K562 (cell line): ENCODE measurements at regions not wholly inside any gene's neighbourhood (a gene's known extent, or its start where the extent isn't known, plus 50 kb on each side); places are given as distances from the start of the nearest gene placed in this dataset.

ENCODE experiments used
- ATAC-seq: fragments of 200-7000 bp; cut with Tn5 transposase; 3 replicates; pipeline ENCODE4 v1.9.1; 2020; ENCODE audit warnings: moderate library complexity
- BruUV-seq: library from RNA; stranded (reverse); fragments of 400-500 nt; replicated peaks from 2 replicates; lab custom pipeline; 2021; lab: Mats Ljungman, UMichigan
- CTCF ChIA-PET: fragments of 300-600 bp; formaldehyde crosslinking; extraction: SDS; loops from one replicate; lab custom pipeline; 2021; ENCODE audit warnings: low intra/inter-chr PET ratio; lab: Yijun Ruan, JAX
- POLR2A ChIA-PET: fragments of 300-600, 350-650 bp; sonication (Branson Sonifier 250); formaldehyde crosslinking; extraction: SDS; loops from one replicate; lab custom pipeline; 2021; ENCODE audit warnings: antibody characterized with exemption, inconsistent platforms; lab: Yijun Ruan, JAX
- DNase-seq, 4 experiments: peaks; one replicate each; pipeline versions ENCODE4 v3.0.0 to v3.0.0-alpha.2; 2011 to 2018; ENCODE audit warnings: low spot score in 3 of 4, mixed read lengths in 3 of 4; ENCODE audit errors: extremely low read depth in 1 of 4
- FAIRE-seq: peaks from 2 replicates; lab custom pipeline; 2011; peaks lifted over from hg19 to GRCh38; lab: Jason Lieb, UNC
- H2AFZ ChIP-seq: 2 replicates; pipeline ENCODE4 v1.6.0; 2011; ENCODE audit warnings: low read depth, low read length, control low read depth, inconsistent platforms
- H3K27ac ChIP-seq: fragments of 200-600 bp; 3 replicates; pipeline ENCODE4 v1.8.0; 2011; ENCODE audit warnings: low read depth, mild to moderate bottlenecking, control low read depth, inconsistent platforms, low read length, moderate library complexity, mixed read lengths; ENCODE audit errors: extremely low read depth
- H3K27me3 ChIP-seq, 2 experiments: fragments of 300-600 bp in 1 of 2; 2 replicates in 1 of 2; 3 replicates in 1 of 2; pipeline versions ENCODE4 v1.6.0 to v1.8.0; 2011; ENCODE audit warnings: inconsistent platforms in 2 of 2, low read length in 2 of 2, mild to moderate bottlenecking in 1 of 2, mixed read lengths in 1 of 2, moderate library complexity in 1 of 2; ENCODE audit not compliant: control insufficient read depth in 2 of 2, insufficient read depth in 2 of 2
- H3K36me3 ChIP-seq: fragments of 300-600 bp; 3 replicates; pipeline ENCODE4 v1.8.0; 2011; ENCODE audit warnings: mild to moderate bottlenecking, low read length, inconsistent platforms; ENCODE audit not compliant: control insufficient read depth, insufficient read depth
- H3K4me1 ChIP-seq, 2 experiments: fragments of 200-600 bp in 1 of 2; replicated peaks in 1 of 2; 2 replicates in 1 of 2; 3 replicates in 1 of 2; pipeline versions ENCODE4 v1.5.1 to v1.8.0; 2011; ENCODE audit warnings: inconsistent platforms in 2 of 2, low read length in 2 of 2, mild to moderate bottlenecking in 1 of 2, mixed read lengths in 1 of 2, moderate library complexity in 1 of 2; ENCODE audit not compliant: control insufficient read depth in 2 of 2, insufficient read depth in 2 of 2
- H3K4me2 ChIP-seq: 2 replicates; pipeline ENCODE4 v1.6.1; 2011; ENCODE audit warnings: low read length, control low read depth, inconsistent platforms, mixed read lengths; ENCODE audit not compliant: insufficient read depth
- H3K4me3 ChIP-seq: fragments of 200-600 bp; sonication (generic), shearing (Covaris generic); 2 replicates; pipeline ENCODE4 v1.5.1; 2016; ENCODE audit warnings: control low read depth, inconsistent platforms
- H3K79me2 ChIP-seq: fragments of 200-600 bp; 3 replicates; pipeline ENCODE4 v1.8.0; 2011; ENCODE audit warnings: low read length, inconsistent platforms; ENCODE audit not compliant: control insufficient read depth, insufficient read depth
- H3K9ac ChIP-seq, 2 experiments: 2 replicates each; pipeline versions ENCODE4 v1.6.0 to v1.6.1; 2011; ENCODE audit warnings: low read depth in 2 of 2, low read length in 2 of 2, control low read depth in 1 of 2, inconsistent platforms in 1 of 2, mild to moderate bottlenecking in 1 of 2, mixed read lengths in 1 of 2; ENCODE audit not compliant: insufficient read depth in 1 of 2
- H3K9me1 ChIP-seq: one replicate; pipeline ENCODE4 v1.6.0; 2011; ENCODE audit warnings: inconsistent platforms, mild to moderate bottlenecking, low read length, moderate library complexity; ENCODE audit not compliant: control insufficient read depth, insufficient read depth
- H3K9me3 ChIP-seq: replicated peaks from 2 replicates; pipeline ENCODE4 v1.5.1; 2011; ENCODE audit warnings: low read depth, low read length, inconsistent platforms; ENCODE audit not compliant: control insufficient read depth, insufficient read depth
- H4K20me1 ChIP-seq: replicated peaks from 2 replicates; pipeline ENCODE4 v1.6.1; 2011; ENCODE audit warnings: low read length, inconsistent platforms, mixed read lengths; ENCODE audit not compliant: control insufficient read depth, insufficient read depth
- MTF1 ChIP-seq: fragments of 250-450 bp; sonication (Bioruptor Pico); IDR thresholded peaks from 2 replicates; pipeline ENCODE4 v1.9.0; 2021; ENCODE audit warnings: moderate library complexity, mild to moderate bottlenecking, inconsistent platforms, borderline replicate concordance
- STAT5B ChIP-seq: fragments of 250-450 bp; sonication (Bioruptor Pico); IDR thresholded peaks from 2 replicates; pipeline ENCODE4 v1.8.0; 2021; ENCODE audit warnings: mild to moderate bottlenecking, inconsistent platforms
- ZNF184 ChIP-seq: sonication (generic); formaldehyde crosslinking; IDR thresholded peaks from 2 replicates; pipeline ENCODE4 v1.5.0; 2020; ENCODE audit warnings: missing genetic modification reagents
- WGBS: fragments of 100-300 bp; shearing (Covaris generic); methylation state at CpG from one replicate; pipeline ENCODE4 v1.1.6; 2016; ENCODE audit warnings: low coverage, mixed read lengths; ENCODE audit not compliant: insufficient coverage; ENCODE audit errors: missing lambda C conversion rate; 5-methylcytosine and 5-hydroxymethylcytosine counted together
- in situ Hi-C: fragments of 300-500 bp; cut with MboI; formaldehyde crosslinking; loops from 4 replicates; pipeline ENCODE4 v1.15.0; 2018; ENCODE audit warnings: inconsistent platforms, mixed read lengths
- intact Hi-C: fragments of 100-400 bp; cut with micrococcal nuclease; formaldehyde crosslinking; loops from 2 replicates; pipeline ENCODE4 v1.14.2; 2022
- TF ChIP-seq, protein P1 (sequence below): sonication (generic); formaldehyde crosslinking; IDR thresholded peaks from 2 replicates; pipeline ENCODE4 v1.8.1; 2023; ENCODE audit warnings: missing genetic modification reagents, mild to moderate bottlenecking, borderline replicate concordance

DNA sequence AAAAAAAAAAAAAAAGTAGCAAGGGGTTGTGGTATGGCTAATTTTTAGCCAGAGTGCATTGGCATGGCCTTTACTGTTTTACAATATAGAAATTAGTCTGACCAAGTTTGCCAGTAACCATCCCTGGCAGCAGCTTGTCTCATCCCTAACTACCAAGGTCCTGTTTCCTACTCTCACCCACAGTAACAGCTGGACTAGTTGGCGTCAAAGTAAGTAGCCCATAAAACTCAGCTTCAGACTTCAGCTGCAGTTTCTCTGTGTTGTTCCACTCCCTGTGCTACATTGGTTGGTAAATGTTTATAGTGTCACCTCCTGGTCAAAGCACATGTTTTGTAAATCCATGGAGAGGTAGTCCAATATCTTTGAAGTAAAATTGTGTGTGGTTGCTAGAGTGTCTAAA, 691.3 kb downstream of the ZPLD1 start:
- Histone ChIP-seq H3K9me1 (no peaks in the 10 kb centered on the region), H3K36me3 (no peaks in the 10 kb centered on the region), H2AFZ (no peak overlapping the region), H3K4me3 (no peak overlapping the region), H3K9ac (no peak overlapping the region), H4K20me1 (no peaks in the 10 kb centered on the region), H3K4me2 (no peak overlapping the region)
- 0% methylated on average over 1 of the region's 1 CpG for WGBS
- no TSS peak for BruUV-seq
- FAIRE-seq (no peak), ATAC-seq (no peak), DNase-seq (no peak)
- in situ Hi-C loops = no loop called here
- intact Hi-C loops = no loop called here
- CTCF ChIA-PET = no interaction called here
- TF ChIP-seq, protein P1, sequence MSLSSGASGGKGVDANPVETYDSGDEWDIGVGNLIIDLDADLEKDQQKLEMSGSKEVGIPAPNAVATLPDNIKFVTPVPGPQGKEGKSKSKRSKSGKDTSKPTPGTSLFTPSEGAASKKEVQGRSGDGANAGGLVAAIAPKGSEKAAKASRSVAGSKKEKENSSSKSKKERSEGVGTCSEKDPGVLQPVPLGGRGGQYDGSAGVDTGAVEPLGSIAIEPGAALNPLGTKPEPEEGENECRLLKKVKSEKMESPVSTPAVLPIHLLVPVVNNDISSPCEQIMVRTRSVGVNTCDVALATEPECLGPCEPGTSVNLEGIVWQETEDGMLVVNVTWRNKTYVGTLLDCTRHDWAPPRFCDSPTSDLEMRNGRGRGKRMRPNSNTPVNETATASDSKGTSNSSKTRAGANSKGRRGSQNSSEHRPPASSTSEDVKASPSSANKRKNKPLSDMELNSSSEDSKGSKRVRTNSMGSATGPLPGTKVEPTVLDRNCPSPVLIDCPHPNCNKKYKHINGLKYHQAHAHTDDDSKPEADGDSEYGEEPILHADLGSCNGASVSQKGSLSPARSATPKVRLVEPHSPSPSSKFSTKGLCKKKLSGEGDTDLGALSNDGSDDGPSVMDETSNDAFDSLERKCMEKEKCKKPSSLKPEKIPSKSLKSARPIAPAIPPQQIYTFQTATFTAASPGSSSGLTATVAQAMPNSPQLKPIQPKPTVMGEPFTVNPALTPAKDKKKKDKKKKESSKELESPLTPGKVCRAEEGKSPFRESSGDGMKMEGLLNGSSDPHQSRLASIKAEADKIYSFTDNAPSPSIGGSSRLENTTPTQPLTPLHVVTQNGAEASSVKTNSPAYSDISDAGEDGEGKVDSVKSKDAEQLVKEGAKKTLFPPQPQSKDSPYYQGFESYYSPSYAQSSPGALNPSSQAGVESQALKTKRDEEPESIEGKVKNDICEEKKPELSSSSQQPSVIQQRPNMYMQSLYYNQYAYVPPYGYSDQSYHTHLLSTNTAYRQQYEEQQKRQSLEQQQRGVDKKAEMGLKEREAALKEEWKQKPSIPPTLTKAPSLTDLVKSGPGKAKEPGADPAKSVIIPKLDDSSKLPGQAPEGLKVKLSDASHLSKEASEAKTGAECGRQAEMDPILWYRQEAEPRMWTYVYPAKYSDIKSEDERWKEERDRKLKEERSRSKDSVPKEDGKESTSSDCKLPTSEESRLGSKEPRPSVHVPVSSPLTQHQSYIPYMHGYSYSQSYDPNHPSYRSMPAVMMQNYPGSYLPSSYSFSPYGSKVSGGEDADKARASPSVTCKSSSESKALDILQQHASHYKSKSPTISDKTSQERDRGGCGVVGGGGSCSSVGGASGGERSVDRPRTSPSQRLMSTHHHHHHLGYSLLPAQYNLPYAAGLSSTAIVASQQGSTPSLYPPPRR (CRISPR knock-in tag) = no peak
- TF ChIP-seq ZNF184 (no peak), STAT5B (CRISPR knock-in tag) (no peak), MTF1 (CRISPR knock-in tag) (no peak)
- TF ChIP-seq, all 486 proteins: peak for 0
- POLR2A ChIA-PET = no interaction called here
- Histone ChIP-seq H3K79me2 (no peaks in the 10 kb centered on the region), H3K27ac (no peak overlapping the region), H3K9me3 (no peaks in the 10 kb centered on the region), H3K4me1 (no peaks in the 10 kb centered on the region), H3K27me3 (no peaks in the 10 kb centered on the region)
